ENCODE measurements at regions not wholly inside any gene's neighbourhood (a gene's known extent, or its start where the extent isn't known, plus 50 kb on each side); places are given as distances from the start of the nearest gene placed in this dataset.

- DNase-seq (ENCODE audit: low spot score), result no peak
These were observed 521.3 kb upstream of the TMEM132C start for GRCh38 chr12:127745469-127746212.

GRCh38 chr12:127749416-127749815 lies 517.6 kb upstream of the TMEM132C start:
- no peak for DNase-seq (ENCODE audit: low spot score)

- no peak for DNase-seq (ENCODE audit: low spot score)
These were observed 516.7 kb upstream of the TMEM132C start for GRCh38 chr12:127750076-127750840.

- no peak for DNase-seq (ENCODE audit: low spot score)
These were observed 514.2 kb upstream of the TMEM132C start for GRCh38 chr12:127752802-127753201.

- DNase-seq (ENCODE audit: low spot score), result no peak
These were observed 506.6 kb upstream of the TMEM132C start for GRCh38 chr12:127760357-127760756.

GRCh38 chr12:127760996-127761395 lies 506.0 kb upstream of the TMEM132C start:
- DNase-seq (ENCODE audit: low spot score), result no peak

GRCh38 chr12:127761880-127762279 lies 505.1 kb upstream of the TMEM132C start:
- DNase-seq (ENCODE audit: low spot score), result no peak

GRCh38 chr12:127767656-127768055 lies 499.3 kb upstream of the TMEM132C start:
- DNase-seq (ENCODE audit: low spot score), result no peak

- DNase-seq (ENCODE audit: low spot score), result no peak
These were observed 496.9 kb upstream of the TMEM132C start for GRCh38 chr12:127770118-127770517.

GRCh38 chr12:127771546-127771945 lies 495.4 kb upstream of the TMEM132C start:
- no peak for DNase-seq (ENCODE audit: low spot score)

GRCh38 chr12:127773520-127773919 lies 493.4 kb upstream of the TMEM132C start:
- DNase-seq (ENCODE audit: low spot score), result no peak

- no peak for DNase-seq (ENCODE audit: low spot score)
These were observed 492.1 kb upstream of the TMEM132C start for GRCh38 chr12:127774828-127775227.

- no peak for DNase-seq (ENCODE audit: low spot score)
These were observed 487.5 kb upstream of the TMEM132C start for GRCh38 chr12:127779301-127780045.

GRCh38 chr12:127780881-127781280 lies 486.1 kb upstream of the TMEM132C start:
- DNase-seq (ENCODE audit: low spot score), result no peak

- no peak for DNase-seq (ENCODE audit: low spot score)
These were observed 485.6 kb upstream of the TMEM132C start for GRCh38 chr12:127781336-127781735.

- no peak for DNase-seq (ENCODE audit: low spot score)
These were observed 481.4 kb upstream of the TMEM132C start for GRCh38 chr12:127785540-127785939.

GRCh38 chr12:127785986-127786590 lies 480.9 kb upstream of the TMEM132C start:
- no peak for DNase-seq (ENCODE audit: low spot score)

GRCh38 chr12:127787544-127787943 lies 479.4 kb upstream of the TMEM132C start:
- DNase-seq (ENCODE audit: low spot score), result no peak

- no peak for DNase-seq (ENCODE audit: low spot score)
These were observed 476.6 kb upstream of the TMEM132C start for GRCh38 chr12:127790376-127790775.

GRCh38 chr12:127791217-127791616 lies 475.8 kb upstream of the TMEM132C start:
- DNase-seq (ENCODE audit: low spot score), result no peak

- no peak for DNase-seq (ENCODE audit: low spot score)
These were observed 469.1 kb upstream of the TMEM132C start for GRCh38 chr12:127797918-127798317.

GRCh38 chr12:127802271-127802670 lies 464.7 kb upstream of the TMEM132C start:
- no peak for DNase-seq (ENCODE audit: low spot score)
